HG02938 (cell line): ENCODE measurements at regions not wholly inside any gene's neighbourhood (a gene's known extent, or its start where the extent isn't known, plus 50 kb on each side); places are given as distances from the start of the nearest gene placed in this dataset.

Experiments
- ATAC-seq: cut with Tn5 transposase; IDR thresholded peaks from one replicate; pipeline ENCODE4 v1.9.1; 2021; ENCODE audit warnings: mild to moderate bottlenecking, moderate library complexity; ENCODE audit not compliant: unreplicated experiment

DNA sequence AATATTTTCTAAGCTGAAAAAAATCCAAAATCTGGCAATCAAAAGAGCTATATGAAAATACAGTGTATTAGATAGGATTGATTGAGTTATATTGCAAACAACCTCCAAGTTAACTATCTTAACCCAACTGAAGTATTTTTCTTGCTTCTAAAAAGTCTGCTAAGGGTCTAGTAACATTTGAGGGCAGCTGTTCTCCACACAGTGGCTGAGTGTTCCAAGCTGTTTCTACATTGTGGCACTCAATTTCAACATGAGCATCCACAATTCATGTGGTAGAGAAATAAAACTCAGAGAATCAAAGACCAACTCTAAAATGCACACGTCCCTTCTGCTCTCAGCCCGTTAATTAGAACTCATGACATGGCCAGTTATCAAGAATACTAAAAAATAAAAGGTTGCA, 340.0 kb downstream of the C12orf50 start:
- ATAC-seq = no peak

DNA sequence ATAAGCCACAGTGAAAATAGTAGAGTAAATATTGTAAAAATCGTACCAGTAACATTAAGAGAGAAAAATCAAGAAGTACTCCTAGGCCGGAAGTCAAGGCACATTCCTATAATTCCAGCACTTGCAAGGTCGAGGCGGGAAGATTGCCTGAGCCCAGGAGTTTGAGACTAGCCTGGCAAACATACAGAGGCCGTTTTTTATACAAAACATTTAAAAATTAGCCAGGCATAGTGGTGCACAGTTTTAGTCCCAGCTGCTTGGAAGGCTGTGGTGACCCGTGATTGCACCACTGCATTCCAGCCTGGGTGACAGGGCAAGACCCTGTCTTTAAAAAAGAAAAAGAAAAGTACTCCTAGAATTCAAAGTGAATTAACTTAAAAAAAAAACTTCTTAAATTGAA, 341.8 kb downstream of the C12orf50 start:
- ATAC-seq = no peak

DNA sequence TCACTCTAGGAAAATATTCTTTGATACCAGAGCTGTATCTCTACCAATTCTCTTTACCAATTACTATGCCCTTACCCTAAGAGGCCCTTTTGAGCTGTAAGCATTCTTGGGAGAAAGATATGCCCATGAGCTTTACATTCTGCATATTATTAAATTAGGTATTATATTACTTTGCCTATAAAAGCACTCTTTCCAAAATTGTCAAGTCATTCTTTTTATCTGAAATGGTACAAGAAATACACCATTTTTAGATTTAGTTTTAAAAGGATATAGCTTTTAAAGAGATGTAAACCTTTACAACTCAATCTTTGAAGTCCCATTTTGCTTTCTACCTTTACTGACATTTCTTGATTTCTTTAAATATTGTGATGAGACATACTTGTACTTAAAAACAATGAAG, 343.5 kb downstream of the C12orf50 start:
- no peak for ATAC-seq

DNA sequence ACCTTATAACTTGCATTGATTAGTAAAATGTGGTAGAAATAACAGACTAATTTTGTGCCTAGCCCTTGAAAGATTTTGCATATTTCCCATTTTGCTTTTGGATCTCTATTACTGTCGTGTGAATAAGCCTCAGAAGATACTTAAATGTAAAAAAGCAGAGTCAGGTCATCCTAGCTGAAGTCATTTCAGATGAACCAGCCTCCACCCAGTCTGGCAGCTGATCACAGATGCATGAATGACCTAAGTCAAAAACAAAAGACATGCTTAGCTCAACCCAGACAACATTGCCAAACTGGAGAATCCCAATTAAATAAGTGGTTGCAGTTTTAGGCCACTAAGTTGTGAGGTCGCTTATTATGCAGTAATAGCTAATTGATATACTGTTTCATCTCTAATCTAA, 349.9 kb downstream of the C12orf50 start:
- ATAC-seq = no peak

DNA sequence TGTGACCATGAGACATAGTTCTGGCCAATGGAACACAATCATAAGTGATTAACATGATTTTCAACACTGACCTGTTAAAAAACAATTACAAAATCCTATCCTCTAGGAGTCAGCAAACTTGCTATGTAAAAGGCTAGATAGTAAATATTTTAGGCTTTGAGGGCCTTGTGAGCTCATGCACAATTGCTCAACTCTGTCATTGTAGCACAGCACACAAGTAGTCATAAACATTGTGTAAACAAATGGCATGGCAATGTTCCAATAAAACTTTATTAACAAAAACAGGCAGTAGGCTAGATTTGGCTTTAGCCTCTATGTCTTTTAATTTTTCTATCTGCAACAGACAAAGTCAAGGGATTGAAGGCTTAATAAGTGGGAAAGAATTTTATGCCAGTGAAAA, 350.7 kb downstream of the C12orf50 start:
- no peak for ATAC-seq

DNA sequence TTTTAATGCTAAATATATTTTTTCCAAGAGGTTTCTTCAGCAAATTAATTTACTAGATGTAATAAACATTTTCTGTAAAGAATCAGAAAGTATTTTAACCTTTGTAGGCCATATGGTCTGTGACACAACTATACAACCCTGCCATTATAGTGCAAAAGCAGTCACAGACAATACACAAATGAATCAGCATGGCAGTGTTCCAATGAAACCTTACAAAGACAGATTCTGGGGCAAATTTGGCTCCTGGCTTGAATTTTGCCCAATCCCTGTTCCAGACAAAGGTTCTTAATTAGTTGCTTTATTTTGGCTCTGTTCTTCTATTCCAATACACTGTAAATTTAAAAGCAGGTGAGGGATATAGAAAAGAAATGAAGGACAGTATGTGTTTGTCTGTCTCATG, 352.5 kb downstream of the C12orf50 start:
- ATAC-seq = no peak

DNA sequence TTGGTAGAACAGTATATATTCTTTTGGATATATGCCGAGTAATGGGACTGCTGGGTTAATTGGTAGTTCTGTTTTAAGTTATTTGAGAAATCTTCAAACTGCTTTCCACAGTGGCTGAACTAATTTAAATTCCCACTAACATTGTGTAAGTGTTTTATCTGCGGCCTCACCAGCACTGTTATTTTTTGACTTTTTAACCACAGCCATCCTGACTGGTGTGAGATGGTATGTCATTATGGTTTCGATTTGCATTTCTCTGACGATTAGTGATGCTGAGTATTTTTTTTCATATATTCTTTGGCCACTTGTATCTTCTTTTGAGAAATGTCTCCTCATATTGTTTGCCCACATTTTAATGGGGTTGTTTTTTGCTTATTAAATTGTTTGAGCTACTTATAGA, 357.4 kb downstream of the C12orf50 start:
- no peak for ATAC-seq

DNA sequence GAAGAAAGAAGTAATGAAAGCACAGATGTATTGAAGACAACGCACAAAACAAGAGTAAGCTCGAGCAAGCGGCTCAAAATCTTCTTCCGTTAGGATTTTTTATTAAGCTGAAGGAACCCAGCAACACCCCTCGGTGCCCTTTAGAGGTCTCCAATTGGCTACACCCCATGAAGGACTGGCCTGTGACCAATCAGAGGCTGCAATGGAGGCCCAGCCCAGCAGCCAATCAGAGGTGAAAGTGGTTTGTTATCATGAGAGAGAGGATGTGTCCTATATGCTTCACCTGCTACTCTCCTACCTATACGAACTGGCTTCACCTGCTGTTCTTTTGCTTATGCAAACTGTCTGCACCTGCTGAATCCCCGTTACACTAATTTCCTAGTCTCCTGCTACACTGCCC, 358.8 kb downstream of the C12orf50 start:
- ATAC-seq = no peak

DNA sequence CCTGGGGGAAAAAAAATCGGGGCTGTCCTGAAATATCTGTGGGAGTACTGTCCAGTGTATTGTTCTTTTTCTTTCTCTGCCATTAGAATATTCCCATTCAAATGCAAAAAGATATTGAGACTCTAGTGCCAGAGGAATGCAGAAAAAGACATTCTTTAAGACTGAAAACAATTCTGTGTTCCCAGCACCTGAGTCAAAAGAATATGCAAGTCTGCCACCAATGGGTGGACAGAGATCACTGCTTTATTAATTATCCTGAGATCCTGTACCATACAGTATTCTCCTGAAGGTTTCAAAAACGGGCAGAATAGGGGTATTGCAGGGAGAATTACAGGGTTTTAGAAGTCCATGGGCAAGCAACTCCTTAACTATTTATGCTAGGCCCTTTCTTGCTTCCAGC, 361.8 kb downstream of the C12orf50 start:
- ATAC-seq = no peak

DNA sequence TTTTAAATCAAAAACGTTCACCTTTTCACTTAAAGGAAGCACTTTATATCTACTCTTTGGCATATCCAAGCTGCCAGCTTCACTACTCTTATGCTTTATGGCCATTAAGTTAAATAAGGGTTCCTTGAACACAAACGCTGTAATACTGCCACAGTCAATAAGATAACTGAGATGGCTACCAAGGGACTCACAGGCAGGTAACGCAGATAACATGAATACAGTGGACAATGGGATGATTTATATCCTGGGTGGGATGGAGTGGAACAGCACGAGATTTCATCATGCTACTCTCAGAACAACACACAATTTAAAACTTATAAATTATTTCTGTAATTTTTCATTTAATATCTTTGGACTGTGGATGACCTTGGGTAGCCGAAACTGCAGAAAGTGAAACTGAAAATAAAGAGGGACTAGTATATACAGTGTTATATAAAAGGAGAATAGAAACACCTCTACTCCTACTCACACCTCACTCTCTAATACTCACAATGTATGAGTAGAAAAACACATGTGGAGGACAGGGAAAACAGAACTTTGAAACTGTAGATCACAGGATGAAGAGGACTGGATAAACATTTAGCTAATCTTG, 367.3 kb downstream of the C12orf50 start:
- peak; percentile 93 for ATAC-seq

DNA sequence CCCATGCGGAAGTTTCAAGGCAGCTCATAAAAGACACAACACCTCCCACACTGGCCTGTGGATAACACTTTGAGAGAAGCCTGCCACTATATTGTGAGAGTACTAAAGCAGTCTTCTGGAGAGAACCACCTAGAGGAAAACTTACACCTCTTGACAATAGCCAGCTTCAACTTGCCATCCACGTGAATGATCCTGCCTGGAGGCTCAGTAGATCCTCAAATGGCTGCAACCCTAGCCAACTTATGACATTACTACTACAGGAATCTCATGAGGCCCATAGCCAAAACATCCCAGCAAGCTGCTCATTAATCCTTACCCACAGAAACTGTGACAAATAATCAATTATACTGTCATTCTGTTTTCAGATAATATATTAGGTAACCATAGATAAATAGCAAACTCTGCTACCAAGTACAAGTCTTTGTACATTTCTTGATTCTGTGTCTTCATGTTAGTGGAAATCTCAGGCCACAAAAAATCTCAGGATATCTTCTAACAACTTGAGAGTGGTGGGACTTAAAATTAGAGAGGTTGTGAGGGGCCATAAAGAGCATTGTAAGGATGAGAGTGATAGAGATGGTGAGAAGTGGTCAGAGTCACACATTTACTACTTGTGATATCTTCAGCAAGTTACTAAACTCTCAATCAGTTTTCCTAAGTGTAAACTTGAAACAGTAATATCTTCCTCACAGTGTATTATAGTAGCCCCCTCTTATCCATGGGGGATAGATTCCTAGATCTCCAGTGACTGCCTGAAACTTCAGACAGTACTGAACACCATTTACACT, 368.0 kb downstream of the C12orf50 start:
- no peak for ATAC-seq

DNA sequence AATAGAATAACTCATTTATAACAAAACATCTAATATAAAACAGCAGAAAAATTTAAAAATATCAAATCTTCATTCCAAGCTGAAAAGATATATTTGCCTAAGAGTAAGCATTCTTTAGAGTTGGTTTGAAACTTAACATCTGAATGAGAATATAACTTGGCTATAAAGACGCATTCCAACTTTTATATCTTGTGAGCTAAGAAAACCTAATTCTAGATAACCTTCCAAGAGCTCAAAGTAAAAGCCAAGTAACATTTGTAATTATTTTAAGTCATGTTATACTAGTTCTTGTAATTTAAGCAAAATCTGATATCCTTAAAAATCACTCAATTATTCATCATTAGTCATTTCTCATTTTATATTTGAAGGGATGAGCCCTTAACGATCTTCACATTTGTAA, 368.9 kb downstream of the C12orf50 start:
- no peak for ATAC-seq

DNA sequence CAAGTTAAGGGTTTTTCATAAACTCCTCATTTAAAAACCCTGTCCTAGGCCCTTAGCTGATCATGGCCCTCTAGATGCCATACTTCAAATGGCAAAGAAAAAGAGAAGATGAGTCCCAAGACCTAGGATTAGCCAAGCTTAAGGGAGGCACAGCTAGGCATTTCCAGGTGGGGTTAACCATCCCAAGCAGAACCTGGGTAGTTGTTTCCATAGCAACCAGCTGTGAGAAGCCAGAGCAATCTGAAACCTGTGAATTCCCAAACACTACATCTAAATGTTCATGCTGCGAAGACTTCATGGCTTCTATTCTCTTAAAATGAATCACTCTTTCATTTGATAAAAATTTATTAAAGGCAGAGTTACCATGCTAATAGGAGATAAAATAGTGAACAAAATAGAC, 372.9 kb downstream of the C12orf50 start:
- ATAC-seq = no peak

DNA sequence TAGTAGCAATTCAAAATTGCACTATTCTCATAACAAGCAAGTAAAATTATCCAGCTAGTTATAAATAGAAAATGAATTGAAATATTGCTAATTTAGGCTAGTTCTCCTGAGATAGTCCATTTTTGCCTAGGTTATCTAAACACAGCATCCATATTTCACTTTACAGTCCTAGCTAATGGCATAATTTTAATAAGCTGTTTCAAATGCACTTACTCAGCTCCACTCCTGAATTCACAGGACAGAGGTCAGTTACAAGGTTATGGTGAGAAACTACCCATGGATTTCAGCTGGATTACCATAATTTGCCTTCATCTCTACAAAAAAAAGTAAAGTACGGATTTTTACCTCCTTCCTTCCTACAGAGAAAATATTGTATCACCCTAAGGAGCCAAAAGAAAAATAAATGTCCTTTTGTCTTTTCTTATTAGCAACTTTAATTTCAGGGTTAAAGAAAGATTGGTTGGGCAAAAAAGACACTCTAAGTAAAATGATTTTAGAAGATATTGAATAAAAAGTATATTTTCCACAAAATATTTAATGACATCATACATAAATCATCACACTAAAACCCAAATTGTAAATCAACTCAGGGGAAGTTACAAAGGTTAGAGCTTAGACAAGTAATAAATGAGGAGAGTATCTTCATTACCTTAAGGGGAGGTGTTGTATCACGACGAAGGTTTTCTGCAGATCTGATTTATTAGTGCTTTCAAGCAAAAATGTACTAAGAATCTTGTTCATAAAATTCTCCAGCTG, 377.4 kb downstream of the C12orf50 start:
- no peak for ATAC-seq

DNA sequence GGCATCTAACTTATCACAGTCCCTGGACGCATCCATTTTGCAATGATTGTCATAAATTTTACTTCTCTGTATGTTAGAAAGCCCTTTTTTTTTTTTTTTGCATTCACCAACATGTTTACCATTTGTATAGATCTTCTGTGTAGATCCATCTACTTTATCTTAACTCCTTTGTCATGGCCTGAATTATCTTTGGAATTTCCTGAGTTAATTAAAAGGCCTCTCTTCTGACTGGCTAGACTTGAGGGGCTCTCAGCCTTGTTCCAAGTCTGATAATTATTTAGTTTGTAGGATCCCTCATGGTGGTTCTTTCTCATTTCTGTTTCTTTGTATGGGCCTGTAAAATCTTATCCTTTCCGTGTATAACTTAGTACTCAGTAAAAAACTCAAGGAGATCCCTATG, 387.0 kb downstream of the C12orf50 start:
- ATAC-seq = no peak

DNA sequence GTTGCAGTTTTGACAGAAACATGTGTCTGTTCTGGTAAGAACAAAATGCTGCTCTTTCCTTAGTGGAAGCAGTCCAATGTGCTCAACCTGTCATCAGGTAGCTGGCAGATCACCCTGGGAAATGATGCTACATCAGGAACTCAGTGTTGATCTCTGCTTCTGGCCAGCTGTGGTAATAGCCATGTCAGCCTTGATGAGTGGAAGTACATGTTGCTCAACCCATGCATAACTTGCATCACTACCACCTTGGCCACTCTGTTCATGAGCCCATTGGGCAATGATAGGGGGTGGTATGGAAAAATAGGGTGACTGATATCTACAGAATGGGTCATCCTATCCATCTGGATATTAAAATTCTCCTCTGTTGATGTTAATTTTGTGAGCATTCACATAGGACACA, 411.0 kb downstream of the C12orf50 start:
- ATAC-seq = no peak

DNA sequence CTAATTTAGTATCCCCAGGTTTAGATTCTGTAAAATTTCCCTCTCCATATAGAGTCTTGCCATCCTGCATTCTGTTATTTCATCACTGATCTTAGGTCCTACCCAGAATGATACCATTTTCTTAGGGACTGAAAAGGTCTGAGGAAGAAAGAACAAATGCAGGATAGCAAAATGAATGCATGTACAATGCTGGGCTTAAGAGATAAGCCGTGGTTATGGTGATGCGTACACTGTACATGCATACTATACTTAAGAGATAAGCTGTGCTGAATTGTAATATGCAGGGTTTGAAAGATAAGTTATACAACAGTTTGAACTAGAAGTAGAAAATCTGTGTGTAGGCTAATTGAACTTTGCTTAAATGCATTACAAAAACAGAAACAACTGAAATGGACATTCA, 416.2 kb downstream of the C12orf50 start:
- ATAC-seq = no peak

DNA sequence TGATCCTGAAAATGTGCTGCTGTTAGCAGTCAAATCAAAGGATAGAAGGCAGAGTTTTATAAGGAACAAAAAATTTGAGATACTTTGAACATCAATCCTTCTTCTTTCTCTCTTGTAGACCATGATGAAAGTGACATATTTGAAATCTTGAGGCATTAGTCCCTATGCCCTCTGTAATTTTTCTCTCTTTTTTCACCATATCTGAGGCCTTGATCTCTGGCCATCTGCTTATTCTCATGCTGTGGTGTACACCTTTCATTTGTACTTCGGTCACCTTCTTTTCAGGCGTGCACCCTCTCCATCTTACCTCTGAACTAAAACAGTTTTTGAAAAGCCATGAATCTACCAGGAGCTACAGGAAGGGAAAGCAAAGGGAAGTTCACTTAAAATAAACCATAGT, 420.9 kb downstream of the C12orf50 start:
- ATAC-seq = no peak

DNA sequence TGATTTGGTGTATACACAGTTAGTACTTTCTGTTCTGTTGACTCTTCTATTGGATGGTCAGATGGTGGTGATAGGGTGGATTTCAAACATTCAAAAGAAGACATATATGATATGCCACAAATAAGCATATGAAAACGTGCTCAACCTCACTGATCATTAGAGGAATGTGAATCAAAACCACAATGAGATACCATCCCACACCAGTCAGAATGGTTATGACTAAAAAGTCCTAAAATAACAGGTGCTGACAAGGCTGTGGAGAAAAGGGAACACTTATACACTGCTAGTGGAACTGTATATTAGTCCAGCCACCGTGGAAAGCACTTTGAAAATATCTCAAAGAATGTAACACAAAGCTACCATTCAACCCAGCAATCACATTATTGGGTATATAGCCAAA, 425.5 kb downstream of the C12orf50 start:
- no peak for ATAC-seq

DNA sequence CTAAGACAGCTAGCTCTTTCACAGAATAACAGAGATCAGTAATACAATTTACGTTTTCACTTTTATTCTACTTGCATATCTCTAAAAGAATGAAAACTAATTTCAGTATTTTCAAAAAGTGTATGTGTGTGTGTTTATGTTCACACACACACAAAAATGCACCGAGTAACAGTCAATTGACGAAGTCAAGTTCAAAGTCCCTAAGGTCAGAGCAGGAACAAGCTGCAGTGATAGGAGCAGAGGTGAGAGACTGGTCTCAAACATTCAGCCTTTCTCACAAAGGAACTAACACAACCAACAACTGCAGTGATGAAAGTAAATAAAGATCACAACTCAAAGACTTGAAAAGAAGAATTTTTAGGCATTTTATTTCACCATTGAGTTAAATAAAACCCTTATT, 429.7 kb downstream of the C12orf50 start:
- ATAC-seq = no peak

DNA sequence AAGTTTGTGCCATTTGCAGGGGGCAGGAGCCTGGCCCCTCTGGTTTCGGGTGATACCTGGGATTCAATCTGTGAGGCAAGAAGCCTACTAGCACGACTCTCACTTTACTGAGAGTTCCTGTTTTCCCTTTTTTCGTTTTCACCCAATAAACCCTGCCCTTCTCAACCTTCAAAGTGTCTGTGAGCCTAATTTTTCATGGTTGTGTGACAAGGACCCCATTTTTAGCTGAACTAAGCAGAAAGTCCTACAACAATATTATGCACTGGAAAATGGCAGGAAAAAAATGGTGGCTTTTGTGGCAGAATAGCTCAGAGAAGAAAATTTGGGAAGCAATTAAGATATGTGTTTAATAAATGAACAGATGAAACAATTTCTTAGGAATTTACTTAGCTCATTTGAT, 432.1 kb downstream of the C12orf50 start:
- no peak for ATAC-seq

DNA sequence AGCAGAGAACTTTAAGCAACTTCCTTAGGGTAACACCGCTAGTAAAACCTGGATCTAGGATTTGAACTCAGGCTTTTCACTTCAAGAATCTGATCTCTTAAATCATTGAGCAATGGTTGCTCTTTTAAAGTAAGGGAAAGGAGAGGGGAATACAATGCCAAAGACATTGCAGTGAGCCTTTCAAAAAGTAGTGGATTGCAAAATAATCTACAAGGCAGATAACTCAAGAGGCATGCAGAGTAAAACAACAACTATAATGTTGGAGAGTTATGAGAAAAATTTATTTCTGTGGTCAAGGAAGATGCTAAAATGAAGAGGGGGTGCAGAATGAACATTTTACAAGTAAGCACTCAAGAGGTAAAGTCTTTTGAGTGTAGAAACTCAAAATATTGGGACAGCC, 432.6 kb downstream of the C12orf50 start:
- ATAC-seq = no peak
